ENCODE measurements at regions not wholly inside any gene's neighbourhood (a gene's known extent, or its start where the extent isn't known, plus 50 kb on each side); places are given as distances from the start of the nearest gene placed in this dataset.

DNA sequence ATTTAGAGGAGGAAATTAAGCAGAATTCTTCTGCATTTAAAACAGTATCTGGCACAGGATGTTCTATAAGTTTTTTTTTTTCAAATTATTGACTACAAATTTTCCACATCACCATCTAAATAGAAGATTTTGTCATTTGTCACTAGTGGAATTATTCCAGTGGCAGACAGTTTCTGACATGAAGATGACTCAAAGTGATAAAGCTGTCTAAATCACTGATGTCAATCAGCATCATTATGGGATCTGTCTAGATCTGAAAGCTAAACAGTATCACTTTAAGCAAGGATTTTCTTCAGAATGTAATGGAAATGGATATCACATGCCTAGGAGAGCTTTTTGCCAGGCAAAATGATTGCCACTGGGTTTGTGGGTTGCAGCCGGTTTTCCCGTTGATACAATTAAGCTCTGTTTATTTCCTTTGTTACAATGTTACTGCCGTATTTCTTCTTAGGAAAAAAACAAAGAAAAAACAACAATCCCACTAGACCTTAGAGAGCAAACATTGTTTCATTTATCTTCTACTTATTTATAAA, 1657.0 kb upstream of the PRR20A start:
- Histone ChIP-seq H3K27me3 (no peaks in the 10 kb centered on the region), H4K20me1 (ENCODE audit: insufficient read depth, poor library complexity, severe bottlenecking) (no peaks in the 10 kb centered on the region), H3K36me3 (replicated peaks; ENCODE audit: insufficient read depth, low read depth) (no peaks in the 10 kb centered on the region), H2AFZ (no peak overlapping the region), H3K79me2 (no peaks in the 10 kb centered on the region), H3K9me2 (replicated peaks; ENCODE audit: insufficient read depth) (no peaks in the 10 kb centered on the region), H3K9me3 (ENCODE audit: low read depth) (no peaks in the 10 kb centered on the region), H3K4me2 (no peak overlapping the region), H3K27ac (no peak overlapping the region), H3K4me1 (ENCODE audit: insufficient read depth) (no peaks in the 10 kb centered on the region), H3K4me3 (no peak overlapping the region)
- 79% methylated on average over 3 of the region's 3 CpGs for WGBS (ENCODE audit: low lambda C conversion rate, missing lambda C conversion rate)
- no peak for DNase-seq (ENCODE audit: low spot score)
- TF ChIP-seq EZH2 (IDR thresholded peaks at IDR 0.05; ENCODE audit: borderline replicate concordance): no peak
- TF ChIP-seq, protein P1, sequence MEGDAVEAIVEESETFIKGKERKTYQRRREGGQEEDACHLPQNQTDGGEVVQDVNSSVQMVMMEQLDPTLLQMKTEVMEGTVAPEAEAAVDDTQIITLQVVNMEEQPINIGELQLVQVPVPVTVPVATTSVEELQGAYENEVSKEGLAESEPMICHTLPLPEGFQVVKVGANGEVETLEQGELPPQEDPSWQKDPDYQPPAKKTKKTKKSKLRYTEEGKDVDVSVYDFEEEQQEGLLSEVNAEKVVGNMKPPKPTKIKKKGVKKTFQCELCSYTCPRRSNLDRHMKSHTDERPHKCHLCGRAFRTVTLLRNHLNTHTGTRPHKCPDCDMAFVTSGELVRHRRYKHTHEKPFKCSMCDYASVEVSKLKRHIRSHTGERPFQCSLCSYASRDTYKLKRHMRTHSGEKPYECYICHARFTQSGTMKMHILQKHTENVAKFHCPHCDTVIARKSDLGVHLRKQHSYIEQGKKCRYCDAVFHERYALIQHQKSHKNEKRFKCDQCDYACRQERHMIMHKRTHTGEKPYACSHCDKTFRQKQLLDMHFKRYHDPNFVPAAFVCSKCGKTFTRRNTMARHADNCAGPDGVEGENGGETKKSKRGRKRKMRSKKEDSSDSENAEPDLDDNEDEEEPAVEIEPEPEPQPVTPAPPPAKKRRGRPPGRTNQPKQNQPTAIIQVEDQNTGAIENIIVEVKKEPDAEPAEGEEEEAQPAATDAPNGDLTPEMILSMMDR (IDR thresholded peaks at IDR 0.05; ENCODE audit: poor library complexity): no peak
- no peak for TF ChIP-seq EZH2phosphoT487 (IDR thresholded peaks at IDR 0.05; ENCODE audit: low read depth, severe bottlenecking, unreplicated experiment)

DNA sequence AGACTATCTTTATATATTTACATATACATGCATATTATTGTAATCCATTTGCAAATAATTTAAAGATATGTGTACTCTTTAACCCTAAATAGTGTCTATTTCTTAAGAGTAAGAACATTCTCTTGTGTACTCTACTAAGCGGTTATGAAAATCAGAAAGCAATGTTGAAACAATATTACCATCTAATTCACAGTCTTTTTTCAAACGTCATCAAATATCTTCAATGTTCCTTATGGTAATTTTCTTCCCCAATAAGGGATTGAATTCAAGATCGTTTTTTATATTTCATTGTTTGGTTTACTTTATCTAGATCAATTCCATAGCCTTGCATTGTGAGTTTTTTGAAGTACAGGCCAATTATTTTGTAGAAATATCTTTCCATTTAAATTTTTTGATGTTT, 1647.4 kb upstream of the PRR20A start:
- Histone ChIP-seq H3K9me2 (replicated peaks; ENCODE audit: insufficient read depth) (no peaks in the 10 kb centered on the region), H3K36me3 (replicated peaks; ENCODE audit: insufficient read depth, low read depth) (no peaks in the 10 kb centered on the region), H3K4me3 (no peak overlapping the region), H3K79me2 (no peaks in the 10 kb centered on the region), H3K4me2 (no peak overlapping the region), H3K4me1 (ENCODE audit: insufficient read depth) (no peaks in the 10 kb centered on the region), H3K9me3 (ENCODE audit: low read depth) (no peaks in the 10 kb centered on the region), H3K27me3 (no peaks in the 10 kb centered on the region), H4K20me1 (ENCODE audit: insufficient read depth, poor library complexity, severe bottlenecking) (no peaks in the 10 kb centered on the region), H2AFZ (no peak overlapping the region), H3K27ac (no peak overlapping the region)
- TF ChIP-seq EZH2 (IDR thresholded peaks at IDR 0.05; ENCODE audit: borderline replicate concordance) (no peak), EZH2phosphoT487 (IDR thresholded peaks at IDR 0.05; ENCODE audit: low read depth, severe bottlenecking, unreplicated experiment) (no peak)
- TF ChIP-seq, protein P1 (IDR thresholded peaks at IDR 0.05; ENCODE audit: poor library complexity): no peak
- WGBS (ENCODE audit: low lambda C conversion rate, missing lambda C conversion rate): 79% methylated on average over 3 of the region's 3 CpGs
- DNase-seq (ENCODE audit: low spot score): no peak

DNA sequence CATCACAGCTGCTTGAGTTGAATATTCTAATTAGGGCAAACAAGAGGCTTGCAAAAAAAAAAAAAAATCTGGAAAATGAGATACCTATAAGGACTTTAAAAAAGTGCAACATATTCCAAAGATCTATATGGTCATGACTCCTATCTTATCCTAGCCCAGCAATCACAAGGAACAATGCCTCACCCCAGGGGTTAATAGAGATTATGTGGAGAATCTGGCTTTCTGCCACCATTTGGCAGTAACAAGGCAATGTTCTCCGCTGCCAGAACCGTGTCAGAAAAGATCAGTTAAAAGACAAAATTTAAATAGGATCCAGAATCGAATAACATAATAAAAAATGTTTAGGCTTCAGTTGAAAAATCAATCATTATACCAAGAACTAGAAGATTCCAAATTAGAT, 1643.2 kb upstream of the PRR20A start:
- TF ChIP-seq EZH2 (IDR thresholded peaks at IDR 0.05; ENCODE audit: borderline replicate concordance): no peak
- TF ChIP-seq, protein P1 (IDR thresholded peaks at IDR 0.05; ENCODE audit: poor library complexity): no peak
- no peak for TF ChIP-seq EZH2phosphoT487 (IDR thresholded peaks at IDR 0.05; ENCODE audit: low read depth, severe bottlenecking, unreplicated experiment)
- Histone ChIP-seq H3K9me3 (ENCODE audit: low read depth) (no peaks in the 10 kb centered on the region), H3K4me3 (no peak overlapping the region), H4K20me1 (ENCODE audit: insufficient read depth, poor library complexity, severe bottlenecking) (no peaks in the 10 kb centered on the region), H3K4me1 (ENCODE audit: insufficient read depth) (no peaks in the 10 kb centered on the region), H3K4me2 (no peak overlapping the region), H3K36me3 (replicated peaks; ENCODE audit: insufficient read depth, low read depth) (no peaks in the 10 kb centered on the region), H3K27me3 (no peaks in the 10 kb centered on the region), H3K79me2 (no peaks in the 10 kb centered on the region), H3K9me2 (replicated peaks; ENCODE audit: insufficient read depth) (no peaks in the 10 kb centered on the region), H2AFZ (no peak overlapping the region), H3K27ac (no peak overlapping the region)
- DNase-seq (ENCODE audit: low spot score): no peak
- 89% methylated on average over 3 of the region's 3 CpGs for WGBS (ENCODE audit: low lambda C conversion rate, missing lambda C conversion rate)

DNA sequence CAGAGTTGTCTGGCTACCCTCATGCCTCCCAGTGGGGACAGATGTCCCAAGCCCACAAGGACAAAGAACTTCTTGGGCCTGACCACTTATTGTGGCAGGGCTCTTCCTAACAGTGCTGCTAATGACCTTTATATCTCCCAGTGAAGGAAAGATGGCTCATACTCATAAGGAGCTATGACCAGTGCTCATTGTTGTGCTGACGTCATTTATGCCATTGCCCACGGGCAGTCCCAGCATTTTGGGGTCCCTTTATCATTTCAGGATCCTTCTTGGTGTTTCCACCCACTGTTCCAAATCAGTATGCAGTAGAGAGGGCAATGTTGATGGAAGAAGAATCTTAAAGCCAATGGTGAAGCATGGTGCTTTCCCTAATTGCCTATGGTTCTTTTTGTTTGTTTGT, 1640.0 kb upstream of the PRR20A start:
- Histone ChIP-seq H3K4me1 (ENCODE audit: insufficient read depth) (no peaks in the 10 kb centered on the region), H3K9me2 (replicated peaks; ENCODE audit: insufficient read depth) (no peaks in the 10 kb centered on the region), H2AFZ (no peak overlapping the region), H3K9me3 (ENCODE audit: low read depth) (no peaks in the 10 kb centered on the region), H4K20me1 (ENCODE audit: insufficient read depth, poor library complexity, severe bottlenecking) (no peaks in the 10 kb centered on the region), H3K36me3 (replicated peaks; ENCODE audit: insufficient read depth, low read depth) (no peaks in the 10 kb centered on the region), H3K4me3 (no peak overlapping the region), H3K27me3 (no peaks in the 10 kb centered on the region), H3K79me2 (no peaks in the 10 kb centered on the region), H3K27ac (no peak overlapping the region), H3K4me2 (no peak overlapping the region)
- DNase-seq (ENCODE audit: low spot score): no peak
- TF ChIP-seq EZH2phosphoT487 (IDR thresholded peaks at IDR 0.05; ENCODE audit: low read depth, severe bottlenecking, unreplicated experiment): no peak
- 92% methylated on average over 2 of the region's 2 CpGs for WGBS (ENCODE audit: low lambda C conversion rate, missing lambda C conversion rate)

All from hepatocyte (in vitro differentiated cells).